8988T (cell line): ENCODE measurements at regions not wholly inside any gene's neighbourhood (a gene's known extent, or its start where the extent isn't known, plus 50 kb on each side); places are given as distances from the start of the nearest gene placed in this dataset.
"Not testable (repeated sequence)": the region's sequence is repeated elsewhere in the genome, so short reads cannot be mapped to it uniquely, and the experiment has no call there.

Experiments
- DNase-seq: peaks from one replicate; pipeline ENCODE4 v3.0.0; 2011

- DNase-seq, result no peak
These were observed 543.7 kb upstream of the COBL start for GRCh38 chr7:51860305-51860704.

- DNase-seq, result no peak
These were observed 533.5 kb upstream of the COBL start for GRCh38 chr7:51850126-51850525.

- DNase-seq, result no peak
These were observed 531.0 kb upstream of the COBL start for GRCh38 chr7:51847461-51848134.

GRCh38 chr7:51839130-51839529, 522.5 kb upstream of the COBL start:
- DNase-seq, result not testable (repeated sequence)

- no peak for DNase-seq
These were observed 511.0 kb upstream of the COBL start for GRCh38 chr7:51827631-51828030.

GRCh38 chr7:51824050-51824449, 507.4 kb upstream of the COBL start:
- no peak for DNase-seq

GRCh38 chr7:51823437-51823836, 506.8 kb upstream of the COBL start:
- DNase-seq, result no peak

GRCh38 chr7:51817694-51818225, 501.2 kb upstream of the COBL start:
- DNase-seq, result no peak

GRCh38 chr7:51805783-51806431, 489.3 kb upstream of the COBL start:
- DNase-seq, result not testable (repeated sequence)

- no peak for DNase-seq
These were observed 486.1 kb upstream of the COBL start for GRCh38 chr7:51802718-51803117.

GRCh38 chr7:51797371-51797770, 480.8 kb upstream of the COBL start:
- DNase-seq, result no peak

GRCh38 chr7:51792796-51793195, 476.2 kb upstream of the COBL start:
- DNase-seq, result no peak

- DNase-seq, result no peak
These were observed 472.9 kb upstream of the COBL start for GRCh38 chr7:51789489-51789888.

- DNase-seq, result no peak
These were observed 469.7 kb upstream of the COBL start for GRCh38 chr7:51786284-51786683.

GRCh38 chr7:51785876-51786275, 469.3 kb upstream of the COBL start:
- no peak for DNase-seq

GRCh38 chr7:51785171-51785570, 468.6 kb upstream of the COBL start:
- no peak for DNase-seq

- no peak for DNase-seq
These were observed 466.6 kb upstream of the COBL start for GRCh38 chr7:51783241-51783640.

GRCh38 chr7:51778121-51778520, 461.5 kb upstream of the COBL start:
- DNase-seq, result no peak

- DNase-seq, result no peak
These were observed 457.6 kb upstream of the COBL start for GRCh38 chr7:51774178-51774577.

- no peak for DNase-seq
These were observed 455.6 kb upstream of the COBL start for GRCh38 chr7:51772190-51772589.

GRCh38 chr7:51764976-51765375, 448.4 kb upstream of the COBL start:
- DNase-seq, result no peak

- no peak for DNase-seq
These were observed 443.4 kb upstream of the COBL start for GRCh38 chr7:51759985-51760384.

- DNase-seq, result no peak
These were observed 441.4 kb upstream of the COBL start for GRCh38 chr7:51757960-51758359.

GRCh38 chr7:51732951-51733350, 416.3 kb upstream of the COBL start:
- no peak for DNase-seq

GRCh38 chr7:51732116-51732515, 415.5 kb upstream of the COBL start:
- no peak for DNase-seq
